NCI-H524 treated with DMSO at 0.1 percent for 48 hours (cell line): ENCODE measurements at regions not wholly inside any gene's neighbourhood (a gene's known extent, or its start where the extent isn't known, plus 50 kb on each side); places are given as distances from the start of the nearest gene placed in this dataset.

Source experiments
- DNase-seq: peaks from one replicate; lab custom pipeline; 2025; lab: John Stamatoyannopoulos, UW

DNA sequence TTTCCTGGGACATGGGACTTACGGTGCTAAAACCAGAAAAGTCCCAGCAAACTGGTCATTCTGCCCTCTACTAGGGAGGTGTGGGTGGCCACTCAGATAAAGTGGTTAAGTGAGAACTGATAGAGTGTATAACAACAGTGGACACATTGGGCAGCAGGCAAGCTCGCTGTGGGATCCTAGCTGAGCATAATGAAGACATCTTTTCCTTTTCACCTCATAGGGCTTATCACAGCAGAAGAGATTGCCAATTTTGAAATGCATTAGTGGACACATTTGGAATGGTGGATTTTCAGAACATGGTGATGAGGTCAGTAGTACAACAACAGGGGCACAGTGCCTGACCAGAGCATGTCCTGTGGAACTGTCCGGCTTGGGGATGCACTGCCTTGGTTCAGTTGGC lies 477.1 kb upstream of the KIF2A start:
- DNase-seq, result no peak

DNA sequence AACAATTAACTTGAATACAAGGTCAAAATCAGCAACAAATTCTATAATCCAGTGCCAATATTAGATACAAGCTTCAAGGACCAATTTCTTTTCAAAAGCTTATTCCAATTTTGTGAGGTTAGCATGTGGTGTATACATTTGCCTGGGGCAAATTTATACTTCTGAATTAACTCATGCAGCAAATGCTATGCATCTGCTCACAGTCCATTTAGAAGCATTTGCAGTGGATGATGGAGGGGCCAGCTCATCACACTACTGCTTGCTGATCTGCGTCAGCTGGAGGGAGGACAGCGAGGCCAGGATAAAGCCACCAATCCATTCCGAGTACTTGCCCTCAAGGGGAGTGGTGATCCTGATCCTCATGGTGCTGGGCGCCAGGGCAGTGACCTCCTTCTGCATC lies 474.3 kb upstream of the KIF2A start:
- DNase-seq, result no peak

DNA sequence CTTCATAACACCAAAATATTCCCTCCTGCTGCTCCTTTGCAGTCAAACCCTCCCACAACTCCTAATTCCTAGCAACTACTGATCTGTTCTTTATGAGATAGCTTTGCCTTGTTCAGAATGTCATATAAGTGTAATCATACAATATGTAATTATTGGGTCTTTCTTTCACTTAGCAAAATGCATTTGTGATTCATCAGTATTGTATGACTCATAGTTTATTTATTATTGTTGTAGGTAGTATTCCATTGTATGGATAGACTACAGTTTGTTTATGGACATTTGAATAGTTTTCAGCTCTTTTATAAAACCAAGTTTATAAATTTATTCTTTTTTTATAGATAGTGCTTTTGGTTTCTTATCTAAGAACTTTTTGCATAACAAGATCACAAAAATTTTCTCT lies 468.2 kb upstream of the KIF2A start:
- DNase-seq, result no peak

DNA sequence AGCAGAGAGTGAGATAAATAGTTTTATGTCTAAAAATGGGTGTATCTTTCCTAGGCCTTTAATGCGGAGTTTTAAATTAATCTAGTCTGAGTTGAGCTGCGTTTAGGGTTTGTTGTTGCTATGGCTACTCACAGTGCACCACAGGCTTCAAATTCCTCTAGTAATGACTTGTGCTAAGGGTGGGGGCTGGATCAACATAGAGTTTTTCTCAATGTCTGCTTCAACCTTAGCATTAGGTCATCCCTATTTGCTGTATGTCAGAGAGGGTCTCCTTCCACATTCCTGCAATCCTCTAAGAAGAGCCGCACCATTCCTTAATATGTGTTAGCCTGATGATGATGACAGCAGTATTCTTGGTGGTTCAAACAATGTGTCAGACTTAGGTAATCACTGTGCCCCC lies 465.6 kb upstream of the KIF2A start:
- DNase-seq, result no peak

DNA sequence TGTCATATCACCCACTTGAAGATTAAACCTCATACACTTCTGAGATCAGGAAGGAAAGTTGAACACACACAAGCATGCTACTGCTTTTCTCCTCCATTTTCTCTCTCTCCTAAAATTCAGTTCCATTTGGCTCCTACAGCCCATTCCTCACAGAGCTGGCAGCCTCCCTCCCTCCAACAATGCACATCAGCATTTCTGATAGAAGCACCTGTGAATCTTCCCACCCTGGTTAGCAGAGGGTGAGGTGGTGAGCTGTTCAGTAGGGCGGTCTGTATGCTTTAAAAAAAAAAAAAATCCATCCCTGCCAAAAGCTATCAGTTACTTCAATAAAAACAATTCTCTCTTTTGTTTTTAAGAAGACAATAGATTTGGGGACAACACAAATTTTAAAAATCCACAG lies 463.2 kb upstream of the KIF2A start:
- DNase-seq, result no peak

DNA sequence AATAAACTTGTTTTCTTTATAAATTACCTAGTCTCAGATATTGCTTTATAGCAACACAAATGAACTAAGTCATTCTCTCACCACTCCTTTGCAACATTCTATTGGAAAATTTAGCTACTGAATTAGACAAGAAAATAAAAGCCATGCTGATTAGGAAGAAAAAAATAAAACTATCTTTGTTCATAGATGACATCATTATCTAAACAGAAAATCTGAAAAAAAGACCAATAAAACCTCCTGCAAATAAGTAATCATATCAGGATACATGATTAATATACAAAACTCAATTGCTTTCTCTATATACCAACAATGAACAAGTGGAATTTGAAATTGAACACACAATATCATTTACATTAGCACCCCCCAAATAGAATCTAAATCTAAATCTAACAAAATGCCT lies 455.3 kb upstream of the KIF2A start:
- DNase-seq, result no peak

DNA sequence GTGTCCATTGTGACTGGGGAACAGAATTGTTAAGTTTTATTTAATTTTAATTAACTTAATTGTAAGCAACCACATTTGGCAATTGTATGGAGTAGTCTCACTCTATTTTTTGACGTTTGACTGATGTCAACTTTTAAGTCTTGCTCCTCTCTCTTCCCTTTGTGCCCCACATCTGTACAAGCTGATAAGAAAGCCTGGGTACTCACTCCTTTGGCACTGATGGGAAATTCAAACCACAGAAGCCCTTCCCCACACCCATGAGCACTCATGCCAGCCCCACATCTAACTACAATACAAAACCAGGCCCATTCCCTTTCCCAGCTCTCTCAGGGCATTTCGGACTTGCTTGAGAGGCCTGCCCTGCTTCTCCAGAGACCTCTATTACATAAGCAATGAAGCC lies 451.5 kb upstream of the KIF2A start:
- DNase-seq, result no peak

DNA sequence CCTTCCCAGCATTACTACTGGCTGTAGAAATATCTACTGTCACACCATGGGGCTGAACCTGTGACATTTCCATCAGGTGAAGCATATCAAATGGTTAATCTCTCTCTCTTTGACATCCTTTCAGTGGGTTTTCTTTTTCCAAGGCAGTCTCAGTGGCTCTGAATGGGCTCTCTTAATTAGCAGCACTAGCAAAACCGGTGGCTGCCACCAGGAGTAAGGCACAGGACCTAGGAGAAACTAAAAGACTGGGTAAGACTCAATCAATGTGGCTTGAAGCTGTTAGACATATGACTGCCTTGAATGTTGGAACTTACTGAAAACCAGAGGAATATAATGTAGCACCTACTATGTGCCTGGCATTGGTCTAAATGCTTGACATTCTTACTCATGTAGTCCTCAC lies 445.0 kb upstream of the KIF2A start:
- no peak for DNase-seq

DNA sequence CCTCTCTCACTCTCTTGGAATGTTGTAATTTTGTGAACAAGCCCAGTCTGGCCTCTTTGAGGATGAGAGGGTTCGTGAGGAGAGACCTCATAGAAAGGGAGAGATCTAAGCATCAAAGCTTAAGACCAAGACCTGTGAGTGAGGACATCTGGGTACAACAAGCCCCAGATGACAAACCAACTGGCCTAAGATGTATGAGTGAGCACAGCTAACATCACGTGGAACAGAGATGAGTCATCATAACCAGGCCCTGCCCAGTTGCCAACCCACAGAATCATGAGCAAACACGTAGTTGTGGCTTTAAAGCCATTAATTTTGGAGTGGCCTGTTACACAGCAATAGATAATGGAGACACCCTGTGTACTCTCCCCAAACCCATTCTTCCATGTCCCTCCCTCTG lies 439.1 kb upstream of the KIF2A start:
- DNase-seq, result no peak

DNA sequence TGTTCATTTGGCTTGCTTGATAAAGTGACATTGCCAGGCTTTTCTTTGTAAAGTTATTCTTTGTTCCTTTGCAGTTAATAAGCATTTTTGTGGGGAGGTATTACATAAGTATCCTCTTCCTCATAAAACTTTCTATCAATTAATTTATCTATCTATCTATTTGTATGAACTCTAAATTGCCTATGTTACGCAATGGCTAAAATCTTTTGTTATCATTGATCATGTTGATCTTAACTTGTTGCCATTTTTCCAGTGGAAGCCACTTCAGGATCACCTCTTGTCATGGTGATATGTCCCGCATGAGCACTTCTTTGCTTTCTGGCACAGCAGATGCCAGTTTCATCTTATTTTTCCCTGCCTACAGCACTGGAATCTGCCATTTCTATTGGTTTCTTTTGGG lies 436.7 kb upstream of the KIF2A start:
- no peak for DNase-seq

DNA sequence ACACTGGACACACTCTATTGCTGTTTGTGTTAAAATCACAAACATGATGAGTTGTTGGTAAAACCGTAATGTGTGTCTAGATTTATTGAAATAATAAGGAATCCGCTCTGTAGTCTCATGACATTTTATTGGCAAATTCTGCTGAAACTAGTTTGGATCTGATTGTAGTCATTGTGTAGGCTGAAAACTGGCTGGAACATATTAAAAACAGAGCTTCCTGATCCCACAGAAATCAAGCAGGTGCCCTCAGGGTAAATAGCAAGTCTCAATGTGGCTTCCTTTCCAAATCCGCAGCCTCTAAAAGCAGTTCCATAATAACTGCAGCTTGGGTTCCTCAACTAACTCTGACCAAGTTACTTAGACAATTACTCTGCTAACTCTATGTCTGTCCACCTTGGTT lies 427.5 kb upstream of the KIF2A start:
- no peak for DNase-seq

DNA sequence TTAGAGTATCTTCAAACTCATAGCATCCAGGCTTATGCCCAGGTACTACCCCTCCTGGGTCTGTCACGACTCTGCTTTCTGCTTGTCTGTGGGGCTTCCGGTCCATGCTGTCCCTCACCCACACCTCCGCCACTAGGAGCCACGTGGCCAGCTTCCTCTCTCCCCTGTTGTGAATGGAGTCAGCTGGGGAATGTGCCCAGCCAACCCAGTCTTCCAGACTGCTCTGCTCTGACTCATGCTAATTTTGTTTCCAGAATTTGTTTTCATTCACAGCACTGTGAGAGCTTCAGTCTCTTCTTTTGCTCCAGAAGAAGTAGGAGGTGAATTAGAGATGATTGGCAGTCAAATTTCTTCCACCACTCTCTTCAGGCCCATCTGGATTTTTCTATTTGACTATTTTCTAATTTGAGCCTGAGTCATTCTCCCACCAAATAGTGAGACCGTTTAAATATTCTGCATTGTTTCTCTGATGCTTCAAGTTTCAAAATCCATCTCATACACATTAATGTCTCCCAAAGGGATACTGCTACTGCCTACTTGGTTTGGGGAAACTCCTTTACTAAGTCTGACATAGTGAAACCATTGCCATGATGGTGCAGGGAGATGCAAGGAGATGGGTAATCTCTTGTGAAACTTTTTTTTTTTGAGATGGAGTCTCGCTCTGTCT lies 424.1 kb upstream of the KIF2A start:
- DNase-seq, result no peak

DNA sequence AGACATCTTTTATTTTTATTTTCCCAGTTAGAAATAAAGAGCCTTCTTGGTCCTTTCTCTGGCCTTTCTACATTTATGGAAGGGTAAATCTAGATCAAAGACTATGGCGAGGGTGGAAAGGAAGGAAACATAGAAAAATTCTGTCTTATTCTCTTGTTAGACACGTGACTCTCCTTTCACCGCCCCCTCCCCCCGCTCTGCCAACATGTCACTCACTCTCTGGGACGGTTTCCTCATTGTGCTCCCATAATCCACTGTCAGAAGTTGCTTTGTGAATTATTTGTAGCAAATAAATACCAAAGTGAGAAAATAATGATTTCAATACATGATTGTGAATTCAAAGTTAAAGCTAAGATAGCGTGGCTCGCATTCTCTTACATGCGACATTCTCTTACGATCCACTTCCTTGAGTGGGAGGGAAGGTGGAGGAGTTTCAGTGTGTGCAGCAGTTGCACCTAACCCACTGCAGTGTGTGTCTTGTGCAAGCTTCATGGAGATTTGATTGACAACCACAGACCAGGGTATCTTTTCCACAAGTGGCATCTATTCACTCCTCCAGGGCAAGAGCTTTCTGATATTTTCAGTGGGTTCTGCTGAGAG lies 423.0 kb upstream of the KIF2A start:
- DNase-seq, result no peak

DNA sequence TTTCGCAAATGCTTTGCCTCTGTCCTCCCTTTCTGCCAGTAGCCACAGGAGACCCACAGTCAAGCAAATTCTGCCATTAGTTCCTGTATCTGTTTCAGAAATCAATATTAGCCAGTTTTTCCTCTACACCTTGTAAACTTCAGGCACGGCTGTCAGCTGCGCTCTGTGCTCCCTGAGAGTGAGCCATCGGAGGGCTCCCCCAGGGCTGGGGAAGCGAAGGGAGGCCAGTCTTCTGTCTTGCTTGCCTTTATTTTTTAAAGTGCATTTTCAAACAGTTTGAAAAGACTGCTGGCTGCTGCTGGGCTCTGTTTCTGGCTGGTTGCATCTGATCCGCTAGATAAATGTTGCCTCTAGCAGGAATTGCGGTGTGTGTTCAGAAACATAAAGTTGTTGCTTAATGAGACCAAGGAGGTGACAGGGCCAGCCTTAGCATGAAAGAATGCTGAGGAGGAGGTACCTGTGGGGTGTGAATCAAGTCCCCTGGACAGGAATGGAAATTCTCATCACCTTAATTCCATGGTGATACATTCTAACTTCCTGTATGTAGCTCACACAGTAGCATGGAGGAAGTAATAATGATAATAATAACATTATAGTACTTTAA lies 421.7 kb upstream of the KIF2A start:
- no peak for DNase-seq

DNA sequence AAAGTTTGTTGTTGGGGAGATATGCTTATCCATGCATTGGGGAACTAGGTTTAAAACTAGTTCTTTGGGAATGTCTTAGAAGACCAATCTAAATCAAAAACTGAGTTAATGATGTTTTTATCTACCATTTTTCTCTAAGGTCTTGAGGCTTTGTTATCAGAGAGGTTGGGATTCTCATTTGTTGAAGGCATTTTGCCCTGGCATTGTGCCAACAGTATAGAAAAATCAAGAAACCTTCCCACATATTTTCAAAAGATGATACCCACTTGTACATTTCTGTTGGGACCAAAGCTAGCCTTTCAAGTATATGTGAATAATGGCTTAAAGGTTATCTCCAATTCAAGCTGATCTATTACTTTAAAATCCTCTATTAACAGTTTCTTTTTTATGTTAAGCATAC lies 419.8 kb upstream of the KIF2A start:
- no peak for DNase-seq

DNA sequence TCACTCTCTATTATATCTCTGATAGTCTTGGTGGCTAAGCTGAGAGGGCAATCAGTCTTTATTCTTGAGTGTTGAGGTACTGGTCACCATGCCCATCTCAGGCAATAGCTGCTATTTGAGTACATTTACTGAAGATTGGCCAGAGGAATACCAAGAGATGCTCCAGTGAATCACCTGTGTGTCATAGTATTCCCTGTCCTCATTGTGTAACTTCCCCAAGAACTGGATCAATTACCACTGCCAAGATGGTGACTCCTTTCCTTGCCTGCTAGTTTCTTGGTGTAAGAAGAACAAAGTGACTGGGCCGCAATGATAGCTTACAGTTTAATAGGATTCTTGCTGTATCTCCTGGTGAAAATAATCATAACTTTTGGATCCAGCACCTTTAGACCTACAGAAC lies 418.7 kb upstream of the KIF2A start:
- DNase-seq, result no peak

DNA sequence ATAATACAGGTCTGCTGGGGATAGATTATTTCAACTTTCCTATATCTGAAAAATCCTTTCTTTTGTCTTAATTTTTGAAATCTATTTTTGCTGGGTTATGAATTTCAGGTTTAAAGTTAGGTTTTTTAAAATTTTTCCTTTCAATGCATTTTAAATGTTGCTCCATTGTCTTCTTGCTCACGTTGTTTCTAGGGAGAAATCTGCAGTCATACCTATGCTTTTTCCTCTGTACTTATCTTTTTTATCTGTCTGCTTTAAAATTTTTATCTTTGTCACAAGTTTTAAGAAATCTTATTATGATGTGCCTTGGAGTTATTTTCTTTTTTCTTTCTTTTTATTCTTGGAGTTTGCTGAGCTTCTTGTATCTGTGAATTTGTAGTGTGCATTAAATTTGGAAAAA lies 412.0 kb upstream of the KIF2A start:
- no peak for DNase-seq

DNA sequence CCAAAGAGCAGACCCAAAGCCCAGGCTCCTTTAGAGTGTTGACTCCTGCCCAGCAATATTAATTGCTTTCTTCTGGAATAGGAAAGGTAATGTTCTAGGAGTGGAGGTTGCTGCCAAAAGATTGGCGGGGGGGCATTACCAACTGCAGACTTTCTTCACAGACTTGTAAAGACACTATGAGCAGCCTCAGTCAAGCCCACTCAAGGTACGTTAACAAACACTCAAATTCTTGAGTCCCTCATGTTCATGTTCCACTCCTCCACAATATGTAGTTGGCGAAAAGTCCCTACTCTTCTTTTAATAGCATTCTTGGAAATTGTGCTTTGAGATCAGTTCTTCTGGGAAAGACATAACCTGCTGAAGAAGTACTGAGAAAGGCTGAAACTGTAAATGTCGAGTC lies 409.2 kb upstream of the KIF2A start:
- DNase-seq, result no peak

DNA sequence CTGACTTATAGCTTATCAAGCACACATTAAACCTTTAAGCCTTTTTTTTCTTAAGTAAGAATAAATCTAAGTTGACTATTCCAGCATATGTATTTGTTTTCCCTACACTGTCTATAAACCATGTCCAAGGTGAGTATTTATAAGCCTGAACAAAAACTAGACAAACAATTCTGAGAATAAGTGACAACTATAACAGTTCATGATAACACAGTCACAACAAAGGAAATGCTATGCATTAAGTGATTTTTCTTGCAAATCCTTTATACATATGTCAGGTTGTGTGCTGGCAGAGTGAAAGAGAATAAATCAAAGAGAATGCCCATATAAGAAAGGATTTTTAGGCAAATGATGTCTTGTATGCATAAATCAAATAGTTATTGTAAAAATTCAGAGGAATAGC lies 408.8 kb upstream of the KIF2A start:
- no peak for DNase-seq

DNA sequence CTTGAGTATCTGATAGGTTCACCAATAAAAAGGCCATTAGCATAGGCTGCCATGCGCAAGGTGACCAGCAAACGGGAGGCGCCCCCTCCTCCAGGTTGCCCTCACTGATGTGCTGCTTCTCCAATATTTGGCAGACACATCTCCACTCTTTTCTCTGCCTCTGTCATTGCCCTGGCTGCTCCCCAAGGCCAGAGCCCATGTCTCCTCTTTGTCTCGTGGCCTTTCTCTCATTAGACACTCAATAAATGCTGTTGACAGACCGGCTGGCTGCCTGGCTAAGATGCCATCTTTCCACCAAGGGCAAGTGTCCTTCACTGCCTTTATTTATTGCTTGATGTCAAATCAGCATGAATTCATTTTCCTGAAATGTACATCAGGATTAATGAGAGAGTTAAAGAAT lies 404.0 kb upstream of the KIF2A start:
- no peak for DNase-seq

DNA sequence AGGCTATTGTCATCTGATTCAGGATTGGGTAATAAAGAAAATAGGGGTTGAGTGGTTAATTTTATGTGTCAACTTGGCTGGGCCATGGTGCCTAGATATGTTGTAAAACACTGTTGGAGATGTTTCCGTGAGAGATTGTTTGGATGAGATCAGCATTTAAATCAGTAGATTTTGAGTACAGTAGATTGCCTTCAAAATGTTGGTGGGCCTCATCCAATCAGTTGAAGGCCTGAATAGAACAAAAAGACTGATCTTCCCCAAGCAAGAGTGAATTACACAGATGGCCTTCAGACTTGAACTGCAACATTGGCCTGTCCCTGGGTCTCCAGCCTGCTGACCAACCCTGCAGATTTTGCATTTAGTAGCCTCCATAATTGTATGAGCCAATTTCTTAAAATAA lies 401.3 kb upstream of the KIF2A start:
- no peak for DNase-seq

DNA sequence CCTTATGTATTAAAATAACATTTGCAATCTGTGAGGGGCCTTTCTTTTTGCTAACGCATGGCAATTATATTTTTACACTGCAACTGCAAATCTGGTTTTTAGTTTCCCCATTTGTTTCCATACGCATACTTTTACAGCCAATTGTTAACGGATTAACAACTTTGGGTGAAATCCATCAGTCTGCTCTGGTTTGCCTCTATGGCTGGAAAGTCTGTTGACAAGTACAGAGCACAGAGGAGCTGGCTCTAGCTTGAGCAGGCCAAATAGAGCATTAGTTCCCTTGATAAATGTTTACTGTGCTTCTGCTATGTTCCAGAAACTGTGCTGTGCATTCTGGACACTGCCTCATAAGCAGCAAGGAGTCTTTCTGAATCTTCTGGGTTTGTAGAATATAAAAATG lies 400.4 kb upstream of the KIF2A start:
- no peak for DNase-seq

DNA sequence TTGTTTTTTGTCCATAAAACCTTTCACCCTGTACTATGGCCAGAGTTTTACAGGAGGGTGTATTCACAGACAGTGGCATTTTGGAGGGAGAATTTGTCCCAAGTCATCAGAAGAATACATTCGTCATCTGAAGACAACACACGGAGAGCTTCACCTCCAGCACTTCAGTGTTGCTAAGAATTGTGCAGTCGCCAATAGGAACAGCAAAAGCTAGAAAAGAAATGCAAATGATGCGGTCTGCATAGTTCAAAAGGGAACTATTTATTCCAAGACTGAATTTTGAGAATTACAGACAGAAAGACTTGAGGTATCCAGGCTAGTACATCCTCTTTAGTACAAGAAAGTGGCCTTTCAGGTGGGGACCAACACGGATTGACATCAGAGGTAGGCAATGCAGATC lies 399.2 kb upstream of the KIF2A start:
- DNase-seq, result no peak

DNA sequence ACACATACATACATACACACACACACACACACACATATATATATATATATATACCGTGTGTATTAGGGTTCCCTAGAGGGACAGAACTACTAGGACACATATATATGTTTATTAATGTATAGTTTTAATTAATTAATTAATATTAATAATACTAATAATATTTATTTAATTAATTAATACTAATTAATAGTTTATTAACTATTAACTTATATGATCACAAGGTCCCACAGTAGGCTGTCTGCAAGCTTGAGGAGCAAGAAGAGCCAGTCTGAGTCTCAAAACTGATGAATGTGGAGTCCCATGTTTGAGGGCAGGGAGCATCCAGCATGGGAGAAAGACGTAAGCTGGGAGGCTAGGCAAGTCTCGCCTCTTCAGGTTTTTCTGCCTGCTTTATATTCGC lies 398.0 kb upstream of the KIF2A start:
- no peak for DNase-seq
